Psoas muscle (tissue), 7 donors: ENCODE measurements at regions not wholly inside any gene's neighbourhood (a gene's known extent, or its start where the extent isn't known, plus 50 kb on each side); places are given as distances from the start of the nearest gene placed in this dataset.

Experiments
- ATAC-seq, 4 donors: fragments of 200-7000 bp; cut with Tn5 transposase; one replicate each; pipeline ENCODE4 v1.9.1; 2020; ENCODE audit warnings: moderate library complexity in 3 of 4, mild to moderate bottlenecking in 2 of 4
- DNase-seq, 2 donors: peaks; one replicate each; pipeline ENCODE4 v3.0.0-alpha.2; 2020
- H3K27ac ChIP-seq: fragments of 200-600 bp; one replicate; pipeline ENCODE4 v1.8.0; 2022
- H3K27me3 ChIP-seq, 3 donors: fragments of 200-600 bp in 1 of 3; one replicate each; pipeline versions ENCODE4 v1.6.1 to v1.8.0; 2013 to 2022; ENCODE audit warnings: low read length in 2 of 3, mild to moderate bottlenecking in 2 of 3, moderate library complexity in 1 of 3; ENCODE audit not compliant: insufficient read depth in 3 of 3
- H3K36me3 ChIP-seq, 2 donors: fragments of 200-600 bp in 1 of 2; one replicate each; pipeline versions ENCODE4 v1.6.1 to v1.8.0; 2013 to 2022; ENCODE audit warnings: low read depth in 1 of 2, mild to moderate bottlenecking in 1 of 2, moderate library complexity in 1 of 2; ENCODE audit not compliant: insufficient read depth in 1 of 2
- H3K4me1 ChIP-seq: fragments of 200-600 bp; one replicate; pipeline ENCODE4 v1.8.0; 2022
- H3K4me3 ChIP-seq: fragments of 200-600 bp; one replicate; pipeline ENCODE4 v1.8.0; 2022; ENCODE audit warnings: mild to moderate bottlenecking
- H3K9me3 ChIP-seq: fragments of 200-600 bp; one replicate; pipeline ENCODE4 v1.8.0; 2022
- CTCF ChIP-seq: fragments of 200-600 bp; IDR thresholded peaks from one replicate; pipeline ENCODE4 v1.8.0; 2022; ENCODE audit warnings: antibody characterized with exemption
- WGBS, 3 donors: extraction: QIAGEN DNeasy Blood & Tissue Kit; methylation state at CpG; one replicate each; pipeline versions ENCODE4 v1.1.6 to v1.1.7; 2013; 5-methylcytosine and 5-hydroxymethylcytosine counted together
- intact Hi-C, 2 donors: fragments of 100-400 bp; cut with DNase I; formaldehyde crosslinking; loops; one replicate each; pipeline versions ENCODE4 v1.11.0 to v1.14.2; 2022
- donor health status: healthy with polysubstance abuse.
- donor health status: DM: no; HTN: no; CAD: no; lungs with moderate emphysema.
- donor health status: Bipolar disorder and iron deficiency.
- donor health status: healthy.
- donor health status: DM: yes; HTN: yes; CAD: no.
- donor health status: DM: no; HTN: no; CAD: no.
- donor health status: DM: yes; HTN: yes; CAD: no.

GRCh38 chr11:109237636-109238035 lies 184.4 kb upstream of the C11orf87 start:
- Histone ChIP-seq H3K4me3 (no peak overlapping the region), H3K27ac (no peak overlapping the region), H3K27me3 (no peaks in the 10 kb centered on the region), H3K36me3 (no peaks in the 10 kb centered on the region), H3K4me1 (no peaks in the 10 kb centered on the region), H3K9me3 (peaks cover 6% of the 10 kb centered on the region)
- intact Hi-C loops: no loop called here
- no peak for DNase-seq
- no peak for TF ChIP-seq CTCF
- ATAC-seq: no peak

- Histone ChIP-seq H3K27ac (no peak overlapping the region), H3K4me3 (no peak overlapping the region), H3K9me3 (peaks cover 6% of the 10 kb centered on the region), H3K27me3 (no peaks in the 10 kb centered on the region), H3K36me3 (no peaks in the 10 kb centered on the region), H3K4me1 (no peaks in the 10 kb centered on the region)
- no peak for ATAC-seq
- intact Hi-C loops: no loop called here
- no peak for TF ChIP-seq CTCF
- DNase-seq: no peak
- WGBS, 3 donors: 74 to 79% (median 76%) methylated on average over 3 of the region's 3 CpGs
Measured at GRCh38 chr11:109241988-109242536, 179.9 kb upstream of the C11orf87 start.

GRCh38 chr11:109247071-109247470 lies 174.9 kb upstream of the C11orf87 start:
- H3K4me3 ChIP-seq: no peak overlapping the region
- H3K27me3 ChIP-seq: no peaks in the 10 kb centered on the region
- no peaks in the 10 kb centered on the region for H3K9me3 ChIP-seq
- no peak for ATAC-seq
- 76 to 79% (median 77%) methylated on average over 5 of the region's 5 CpGs for WGBS, 3 donors
- H3K4me1 ChIP-seq: no peaks in the 10 kb centered on the region
- intact Hi-C loops: no loop called here
- DNase-seq: no peak
- H3K27ac ChIP-seq: no peak overlapping the region
- no peak for TF ChIP-seq CTCF
- H3K36me3 ChIP-seq: no peaks in the 10 kb centered on the region

GRCh38 chr11:109249597-109249996 lies 172.4 kb upstream of the C11orf87 start:
- WGBS, 3 donors: 27 to 31% (median 28%) methylated on average over 3 of the region's 3 CpGs
- ATAC-seq (no peak), DNase-seq (no peak)
- Histone ChIP-seq H3K27me3 (no peaks in the 10 kb centered on the region), H3K27ac (no peak overlapping the region), H3K4me3 (no peak overlapping the region), H3K4me1 (no peaks in the 10 kb centered on the region), H3K9me3 (no peaks in the 10 kb centered on the region), H3K36me3 (no peaks in the 10 kb centered on the region)
- intact Hi-C loops: no loop called here
- TF ChIP-seq CTCF: no peak

GRCh38 chr11:109251230-109251629 lies 170.8 kb upstream of the C11orf87 start:
- Histone ChIP-seq H3K27ac (no peak overlapping the region), H3K4me1 (no peaks in the 10 kb centered on the region), H3K4me3 (no peak overlapping the region), H3K27me3 (no peaks in the 10 kb centered on the region), H3K9me3 (no peaks in the 10 kb centered on the region), H3K36me3 (no peaks in the 10 kb centered on the region)
- DNase-seq (no peak), ATAC-seq (no peak)
- intact Hi-C loops: no loop called here
- no peak for TF ChIP-seq CTCF
- WGBS, 3 donors: 89 to 92% (median 89%) methylated on average over 5 of the region's 5 CpGs
